ENCODE measurements at regions not wholly inside any gene's neighbourhood (a gene's known extent, or its start where the extent isn't known, plus 50 kb on each side); places are given as distances from the start of the nearest gene placed in this dataset.

DNA sequence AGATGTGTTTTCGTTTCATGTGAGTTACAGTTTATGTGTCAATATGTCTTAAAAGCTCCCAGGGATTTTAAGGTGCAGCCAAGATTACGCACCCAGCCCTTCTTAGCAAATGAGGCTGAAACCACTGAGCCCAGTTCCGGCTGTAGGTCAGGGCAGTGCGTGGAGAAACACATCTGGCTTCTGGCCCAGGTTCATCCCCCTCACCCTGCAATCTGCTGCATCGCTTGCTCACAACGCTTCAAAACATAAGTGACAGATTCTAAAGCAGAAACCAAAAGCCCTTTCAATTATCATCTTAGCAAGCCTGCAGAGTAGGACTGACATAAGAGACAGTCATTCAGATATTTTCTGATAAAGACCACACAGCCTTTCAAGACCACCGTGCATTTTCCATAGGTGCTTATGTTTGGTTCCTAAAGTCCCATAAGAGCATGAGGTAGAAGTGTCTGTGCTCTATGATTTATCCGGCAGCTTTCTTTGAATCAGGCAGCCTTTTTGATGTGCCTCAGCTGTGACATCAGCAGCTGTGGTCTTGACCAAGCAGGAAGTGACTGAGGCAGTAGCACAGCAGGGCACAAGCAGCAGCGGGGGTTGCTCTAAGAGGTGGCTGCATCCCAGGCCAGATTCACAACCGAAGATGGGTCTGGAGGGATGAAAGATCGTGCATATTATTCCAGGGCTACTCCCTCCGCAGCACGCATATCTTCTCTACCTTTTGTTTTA lies 72.1 kb upstream of the LYZL2 start:
- TF ChIP-seq, protein P1, sequence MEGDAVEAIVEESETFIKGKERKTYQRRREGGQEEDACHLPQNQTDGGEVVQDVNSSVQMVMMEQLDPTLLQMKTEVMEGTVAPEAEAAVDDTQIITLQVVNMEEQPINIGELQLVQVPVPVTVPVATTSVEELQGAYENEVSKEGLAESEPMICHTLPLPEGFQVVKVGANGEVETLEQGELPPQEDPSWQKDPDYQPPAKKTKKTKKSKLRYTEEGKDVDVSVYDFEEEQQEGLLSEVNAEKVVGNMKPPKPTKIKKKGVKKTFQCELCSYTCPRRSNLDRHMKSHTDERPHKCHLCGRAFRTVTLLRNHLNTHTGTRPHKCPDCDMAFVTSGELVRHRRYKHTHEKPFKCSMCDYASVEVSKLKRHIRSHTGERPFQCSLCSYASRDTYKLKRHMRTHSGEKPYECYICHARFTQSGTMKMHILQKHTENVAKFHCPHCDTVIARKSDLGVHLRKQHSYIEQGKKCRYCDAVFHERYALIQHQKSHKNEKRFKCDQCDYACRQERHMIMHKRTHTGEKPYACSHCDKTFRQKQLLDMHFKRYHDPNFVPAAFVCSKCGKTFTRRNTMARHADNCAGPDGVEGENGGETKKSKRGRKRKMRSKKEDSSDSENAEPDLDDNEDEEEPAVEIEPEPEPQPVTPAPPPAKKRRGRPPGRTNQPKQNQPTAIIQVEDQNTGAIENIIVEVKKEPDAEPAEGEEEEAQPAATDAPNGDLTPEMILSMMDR (IDR thresholded peaks at IDR 0.05), result no peak
- TF ChIP-seq POLR2A (IDR thresholded peaks at IDR 0.05) (no peak), EP300 (IDR thresholded peaks at IDR 0.05) (no peak)

All from sigmoid colon (tissue), 4 donors.